SU-DHL-6 (cell line): ENCODE measurements at regions not wholly inside any gene's neighbourhood (a gene's known extent, or its start where the extent isn't known, plus 50 kb on each side); places are given as distances from the start of the nearest gene placed in this dataset.

Experiments used
- H2AFZ ChIP-seq: fragments of 200-600 bp; sonication (generic); 2 replicates; pipeline ENCODE4 v1.6.1; 2014; ENCODE audit warnings: low read depth, mild to moderate bottlenecking, moderate library complexity, mixed read lengths, antibody characterized with exemption, low read length; ENCODE audit not compliant: severe bottlenecking
- H3F3A ChIP-seq: fragments of 200-600 bp; shearing (Covaris generic); 2 replicates; pipeline ENCODE4 v1.6.0; 2016; ENCODE audit warnings: antibody characterized with exemption, mild to moderate bottlenecking; ENCODE audit not compliant: insufficient read depth
- H3K27ac ChIP-seq: fragments of 200-600 bp; sonication (generic); 2 replicates; pipeline ENCODE4 v1.5.1; 2016; ENCODE audit warnings: low read depth, mild to moderate bottlenecking, low read length, moderate library complexity, mixed read lengths
- H3K27me3 ChIP-seq: fragments of 200-600 bp; sonication (generic), shearing (Covaris generic); 2 replicates; pipeline ENCODE4 v1.6.0; 2014; ENCODE audit warnings: mild to moderate bottlenecking, low read length
- H3K36me3 ChIP-seq: fragments of 200-600 bp; sonication (generic); 2 replicates; pipeline ENCODE4 v1.6.1; 2014; ENCODE audit warnings: mild to moderate bottlenecking, low read length, mixed read lengths
- H3K4me2 ChIP-seq: fragments of 300-600, 200-600 bp; shearing (Covaris generic), sonication (generic); 2 replicates; pipeline ENCODE4 v1.6.0; 2014; ENCODE audit warnings: low read length, low read depth, mild to moderate bottlenecking; ENCODE audit not compliant: poor library complexity, severe bottlenecking
- H3K4me3 ChIP-seq: fragments of 200-600 bp; sonication (generic); 2 replicates; pipeline ENCODE4 v1.5.1; 2014; ENCODE audit warnings: antibody characterized with exemption, low read length, mild to moderate bottlenecking, mixed read lengths; ENCODE audit not compliant: insufficient read depth, poor library complexity, severe bottlenecking
- H3K79me2 ChIP-seq: fragments of 200-600 bp; sonication (generic); 2 replicates; pipeline ENCODE4 v1.6.1; 2014; ENCODE audit warnings: mild to moderate bottlenecking, low read length, moderate library complexity; ENCODE audit not compliant: insufficient read depth
- H3K9ac ChIP-seq: fragments of 200-600 bp; sonication (generic); 2 replicates; pipeline ENCODE4 v1.7.0; 2014; ENCODE audit warnings: mild to moderate bottlenecking, low read length
- H3K9me2 ChIP-seq: fragments of 200-600 bp; sonication (generic); replicated peaks from 2 replicates; pipeline ENCODE4 v1.6.1; 2014; ENCODE audit warnings: low read length; ENCODE audit not compliant: insufficient read depth
- H3K9me3 ChIP-seq: fragments of 200-600 bp; sonication (generic); 2 replicates; pipeline ENCODE4 v1.6.1; 2014; ENCODE audit warnings: low read length, mixed read lengths; ENCODE audit not compliant: insufficient read depth
- H4K20me1 ChIP-seq: fragments of 200-600 bp; sonication (generic); 2 replicates; pipeline ENCODE4 v1.6.1; 2014; ENCODE audit warnings: low read depth, mild to moderate bottlenecking, antibody characterized with exemption, low read length, moderate library complexity, mixed read lengths
- EZH2phosphoT487 ChIP-seq: fragments of 200-600 bp; sonication (generic), shearing (Covaris generic); conservative IDR thresholded peaks from 2 replicates; pipeline ENCODE4 v1.6.1; 2018; ENCODE audit warnings: mild to moderate bottlenecking, antibody characterized with exemption, low read length, moderate library complexity, mixed read lengths
- TF ChIP-seq, protein P1 (sequence below): fragments of 200-600 bp; sonication (generic); IDR thresholded peaks from one replicate; pipeline ENCODE4 v1.5.1; 2017; ENCODE audit warnings: antibody characterized with exemption, mild to moderate bottlenecking, low read length, moderate library complexity; ENCODE audit not compliant: insufficient read depth, poor library complexity, severe bottlenecking

DNA sequence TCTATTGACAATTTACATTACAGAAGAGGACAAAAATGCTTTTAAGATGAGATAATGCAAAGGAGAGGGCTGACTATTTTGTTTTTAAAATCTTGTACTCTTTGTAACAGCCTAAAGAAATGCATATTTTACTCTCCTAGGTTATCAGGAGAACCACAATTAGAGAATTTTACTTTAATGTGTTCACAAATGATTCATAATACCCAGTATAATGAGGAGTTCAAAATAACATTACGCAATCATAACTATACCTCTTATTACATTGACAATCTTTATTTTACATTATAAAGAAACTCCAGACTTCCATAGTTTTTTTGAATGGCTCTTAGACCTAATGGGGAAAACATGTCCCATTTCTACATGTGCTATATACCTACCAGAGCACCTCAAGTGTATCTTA lies 1089.7 kb downstream of the PCDH17 start:
- no peak for TF ChIP-seq EZH2phosphoT487
- TF ChIP-seq, protein P1, sequence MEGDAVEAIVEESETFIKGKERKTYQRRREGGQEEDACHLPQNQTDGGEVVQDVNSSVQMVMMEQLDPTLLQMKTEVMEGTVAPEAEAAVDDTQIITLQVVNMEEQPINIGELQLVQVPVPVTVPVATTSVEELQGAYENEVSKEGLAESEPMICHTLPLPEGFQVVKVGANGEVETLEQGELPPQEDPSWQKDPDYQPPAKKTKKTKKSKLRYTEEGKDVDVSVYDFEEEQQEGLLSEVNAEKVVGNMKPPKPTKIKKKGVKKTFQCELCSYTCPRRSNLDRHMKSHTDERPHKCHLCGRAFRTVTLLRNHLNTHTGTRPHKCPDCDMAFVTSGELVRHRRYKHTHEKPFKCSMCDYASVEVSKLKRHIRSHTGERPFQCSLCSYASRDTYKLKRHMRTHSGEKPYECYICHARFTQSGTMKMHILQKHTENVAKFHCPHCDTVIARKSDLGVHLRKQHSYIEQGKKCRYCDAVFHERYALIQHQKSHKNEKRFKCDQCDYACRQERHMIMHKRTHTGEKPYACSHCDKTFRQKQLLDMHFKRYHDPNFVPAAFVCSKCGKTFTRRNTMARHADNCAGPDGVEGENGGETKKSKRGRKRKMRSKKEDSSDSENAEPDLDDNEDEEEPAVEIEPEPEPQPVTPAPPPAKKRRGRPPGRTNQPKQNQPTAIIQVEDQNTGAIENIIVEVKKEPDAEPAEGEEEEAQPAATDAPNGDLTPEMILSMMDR, result no peak
- Histone ChIP-seq H3K4me3 (no peak overlapping the region), H4K20me1 (no peaks in the 10 kb centered on the region), H3F3A (no peaks in the 10 kb centered on the region), H3K9me2 (no peaks in the 10 kb centered on the region), H2AFZ (no peak overlapping the region), H3K9ac (no peak overlapping the region), H3K27ac (no peak overlapping the region), H3K36me3 (no peaks in the 10 kb centered on the region), H3K9me3 (no peaks in the 10 kb centered on the region), H3K27me3 (no peaks in the 10 kb centered on the region), H3K79me2 (no peaks in the 10 kb centered on the region), H3K4me2 (no peak overlapping the region)

DNA sequence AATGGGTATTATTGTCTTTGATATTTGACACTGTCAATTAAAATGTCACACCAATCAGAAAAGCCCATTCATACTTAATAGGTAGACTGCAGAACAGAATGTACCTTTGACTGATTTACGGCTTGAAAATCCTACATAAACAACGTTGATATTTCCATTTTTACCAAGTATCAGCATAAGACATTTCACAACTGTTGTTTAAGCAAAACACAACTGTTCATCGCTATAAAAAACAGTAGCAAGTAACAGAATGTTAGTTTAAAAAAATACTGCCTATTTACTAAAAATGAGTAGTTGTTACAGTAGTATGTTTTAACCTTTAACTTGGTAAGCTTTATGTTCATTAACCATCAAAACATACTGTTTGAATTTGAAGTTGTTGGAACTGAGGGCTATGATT lies 1096.6 kb downstream of the PCDH17 start:
- H3K79me2 ChIP-seq, result no peaks in the 10 kb centered on the region
- H3K27ac ChIP-seq, result no peak overlapping the region
- H2AFZ ChIP-seq, result no peak overlapping the region
- H3K9me3 ChIP-seq, result no peaks in the 10 kb centered on the region
- no peaks in the 10 kb centered on the region for H3K36me3 ChIP-seq
- TF ChIP-seq, protein P1, result no peak
- TF ChIP-seq EZH2phosphoT487, result no peak
- H3K9ac ChIP-seq, result no peak overlapping the region
- H3K27me3 ChIP-seq, result no peaks in the 10 kb centered on the region
- H3K9me2 ChIP-seq, result no peaks in the 10 kb centered on the region
- no peak overlapping the region for H3K4me3 ChIP-seq
- H4K20me1 ChIP-seq, result no peaks in the 10 kb centered on the region
- H3F3A ChIP-seq, result no peaks in the 10 kb centered on the region
- H3K4me2 ChIP-seq, result no peak overlapping the region

DNA sequence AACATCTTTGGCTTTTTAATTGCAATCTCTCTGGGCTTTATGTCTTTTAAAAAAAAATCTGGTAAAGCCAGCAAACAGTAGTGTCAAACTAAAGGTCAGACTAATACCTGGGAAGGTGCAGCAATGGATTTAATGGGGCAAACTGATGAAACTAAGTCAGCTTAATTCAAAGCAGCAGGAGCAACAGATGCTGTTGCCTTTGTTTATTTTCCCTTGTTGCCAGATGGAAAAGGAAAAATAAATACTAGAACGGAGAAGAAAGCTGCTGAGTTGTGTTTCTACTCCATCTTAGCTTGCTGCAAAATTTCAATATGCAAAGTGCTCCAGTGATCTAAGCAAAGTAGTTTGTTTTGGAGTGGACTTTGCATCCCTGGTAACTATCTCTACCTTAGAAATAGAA lies 1097.8 kb downstream of the PCDH17 start:
- Histone ChIP-seq H3K9me3 (no peaks in the 10 kb centered on the region), H3K36me3 (no peaks in the 10 kb centered on the region), H2AFZ (no peak overlapping the region), H4K20me1 (no peaks in the 10 kb centered on the region), H3K4me2 (no peak overlapping the region), H3K9me2 (no peaks in the 10 kb centered on the region), H3K4me3 (no peak overlapping the region), H3F3A (no peaks in the 10 kb centered on the region), H3K27ac (no peak overlapping the region), H3K9ac (no peak overlapping the region), H3K27me3 (no peaks in the 10 kb centered on the region), H3K79me2 (no peaks in the 10 kb centered on the region)
- TF ChIP-seq, protein P1, result no peak
- TF ChIP-seq EZH2phosphoT487, result no peak
